ENCODE measurements at regions not wholly inside any gene's neighbourhood (a gene's known extent, or its start where the extent isn't known, plus 50 kb on each side); places are given as distances from the start of the nearest gene placed in this dataset.
"Not testable (repeated sequence)": the region's sequence is repeated elsewhere in the genome, so short reads cannot be mapped to it uniquely, and the experiment has no call there.

DNA sequence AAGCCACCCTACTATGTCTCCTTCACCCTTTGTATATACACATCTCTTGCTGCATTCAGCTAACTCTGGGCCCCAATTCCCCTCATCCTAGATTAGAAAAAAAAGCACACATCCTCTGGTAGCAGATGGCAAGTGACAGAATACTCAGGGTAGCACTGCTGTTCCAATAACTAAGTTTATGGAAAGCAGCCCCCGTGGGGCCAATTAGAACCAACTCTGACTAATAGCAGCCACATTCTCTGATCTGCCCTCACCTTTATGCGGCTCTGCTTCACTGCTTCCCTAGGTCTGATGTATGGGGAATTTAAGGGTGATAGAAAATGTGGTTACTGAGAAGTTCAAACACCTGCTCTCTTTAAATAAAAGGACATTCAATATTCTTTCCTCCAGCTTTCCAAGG, 74.9 kb upstream of the SETMAR start:
- no peak for DNase-seq

DNA sequence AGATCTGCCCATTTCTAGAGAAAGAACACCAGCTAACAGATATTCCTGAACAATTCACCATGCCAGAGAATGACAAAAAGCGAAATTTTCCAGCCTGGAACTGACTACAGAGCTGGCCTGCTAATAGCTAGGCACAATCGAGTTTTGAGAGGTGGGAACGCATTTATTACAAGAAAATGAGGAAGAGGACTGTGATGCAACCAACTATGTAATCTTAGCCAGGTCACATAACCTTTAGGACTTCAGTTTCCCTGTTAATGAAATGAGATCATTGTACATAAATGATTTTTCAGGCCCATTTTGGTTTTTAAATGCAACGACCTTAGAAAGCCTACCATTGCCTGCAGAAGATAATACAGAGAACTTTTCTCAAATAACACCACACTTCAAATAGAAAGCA, 72.1 kb upstream of the SETMAR start:
- no peak for DNase-seq

DNA sequence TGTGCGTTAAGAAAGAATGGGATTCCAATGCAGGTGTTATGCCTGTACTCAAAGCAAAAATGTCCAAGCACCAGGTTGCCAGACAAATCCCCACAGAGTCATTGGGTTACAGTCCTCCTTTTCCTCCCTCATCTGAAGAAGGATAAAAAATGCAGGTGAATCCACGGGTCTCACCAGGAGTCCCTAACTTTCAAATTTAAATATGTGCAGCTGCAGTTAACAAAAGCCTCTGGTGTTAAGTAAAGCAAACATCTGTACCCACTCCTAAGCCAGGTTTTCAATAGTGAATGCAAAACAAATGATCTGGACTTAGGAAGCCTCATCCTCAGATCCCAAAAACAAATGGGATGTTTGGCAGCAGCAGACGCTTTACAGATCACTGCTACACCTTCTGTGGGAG, 70.4 kb upstream of the SETMAR start:
- no peak for DNase-seq

DNA sequence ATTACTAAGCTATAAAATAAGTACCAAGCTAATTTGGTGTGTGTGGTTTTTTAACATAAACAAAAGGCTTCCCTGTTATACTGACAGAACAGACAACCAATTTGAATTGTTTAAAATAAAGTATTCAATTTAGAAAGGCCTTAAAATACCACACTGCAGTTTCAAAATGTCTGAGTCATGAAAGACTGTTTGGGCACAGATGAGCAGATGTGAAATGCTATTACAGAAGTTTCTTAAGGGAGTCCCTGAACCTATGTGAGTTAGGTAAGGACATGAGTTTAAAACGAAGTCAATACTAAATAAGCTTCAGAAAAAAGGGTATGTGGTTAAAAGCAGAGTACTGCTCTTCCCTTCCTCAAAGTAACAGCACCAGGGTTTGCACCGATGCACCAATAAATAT, 69.7 kb upstream of the SETMAR start:
- DNase-seq = no peak

DNA sequence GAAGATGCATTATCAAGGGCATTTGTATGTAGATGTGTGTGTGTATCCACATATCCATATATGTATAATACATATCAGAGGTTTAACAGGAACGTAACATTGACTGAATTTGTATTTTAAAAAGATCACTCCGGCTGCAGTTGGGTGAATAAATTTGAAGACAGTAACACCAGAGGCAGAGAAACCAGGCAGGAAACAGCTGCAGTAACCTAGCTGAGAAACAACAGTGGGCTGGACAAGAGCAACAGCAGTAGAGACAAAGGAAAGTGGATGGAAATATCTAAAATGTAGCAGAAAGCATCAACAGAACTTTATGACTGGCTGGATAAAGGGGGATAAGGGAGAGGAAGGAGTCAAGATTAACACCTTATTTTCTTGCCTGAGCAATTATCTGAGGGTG, 68.3 kb upstream of the SETMAR start:
- no peak for DNase-seq

DNA sequence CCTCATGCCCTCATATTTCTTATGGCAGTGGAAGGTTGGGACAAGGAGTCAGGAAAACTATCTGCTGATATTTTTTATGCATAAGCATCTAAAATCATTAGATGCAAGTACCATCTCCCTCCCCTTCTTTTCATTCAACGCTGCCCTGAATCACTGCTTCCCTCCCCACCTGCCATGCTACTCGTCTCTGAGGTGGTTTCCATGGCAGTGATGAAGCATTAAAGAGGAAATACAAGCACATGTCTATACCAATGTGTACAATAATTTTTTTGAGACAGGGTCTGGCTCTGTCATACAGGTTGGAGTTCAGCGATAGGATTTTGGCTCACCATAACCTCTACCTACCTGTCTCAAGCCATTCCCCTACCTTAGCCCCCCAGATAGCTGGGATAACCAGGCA, 67.5 kb upstream of the SETMAR start:
- DNase-seq = no peak

DNA sequence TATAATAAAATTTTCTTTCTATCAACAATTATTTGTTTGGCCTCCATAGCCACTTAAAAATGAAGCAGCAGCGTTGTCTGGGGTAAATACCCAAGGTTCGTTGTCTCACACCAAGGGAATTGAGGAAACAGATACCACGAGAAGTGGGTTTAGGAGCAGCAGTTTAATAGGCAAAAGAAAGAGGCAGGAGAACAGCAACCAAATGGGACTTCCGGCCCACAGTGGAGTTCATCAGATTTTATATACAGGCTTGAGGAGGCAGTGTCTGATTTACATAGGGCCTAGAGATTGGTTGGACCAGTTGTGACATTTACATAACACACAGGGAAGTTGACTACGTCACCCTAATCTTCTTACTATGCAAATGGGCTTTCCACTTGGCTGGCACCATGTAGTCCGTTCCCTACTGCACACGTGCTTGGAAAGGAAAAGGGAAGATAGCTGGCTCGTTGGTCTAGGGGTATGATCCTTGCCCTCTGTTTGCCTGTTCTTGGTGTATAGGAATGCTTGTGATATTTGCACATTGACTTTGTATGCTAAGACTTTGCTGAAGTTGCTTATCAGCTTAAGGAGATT, 61.5 kb upstream of the SETMAR start:
- no peak for DNase-seq

DNA sequence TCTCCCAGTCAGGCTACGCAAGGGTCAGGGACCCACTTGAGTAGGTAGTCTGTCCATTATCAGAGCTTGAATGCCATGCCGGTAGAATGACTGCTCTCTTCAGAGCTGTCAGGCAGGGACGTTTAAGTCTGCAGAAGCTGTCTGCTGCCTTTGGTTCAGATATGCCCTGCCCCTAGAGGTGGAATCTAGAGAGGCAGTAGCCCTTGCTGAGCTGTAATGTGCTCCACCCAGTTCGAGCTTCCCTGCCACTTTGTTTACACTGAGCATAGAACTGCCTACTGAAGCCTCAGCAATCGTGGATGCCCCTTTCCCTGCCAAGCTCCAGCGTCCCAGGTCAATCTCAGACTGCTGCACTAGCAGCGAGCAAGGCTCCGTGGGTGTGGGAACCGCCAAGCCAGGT, 57.5 kb upstream of the SETMAR start:
- no peak for DNase-seq

DNA sequence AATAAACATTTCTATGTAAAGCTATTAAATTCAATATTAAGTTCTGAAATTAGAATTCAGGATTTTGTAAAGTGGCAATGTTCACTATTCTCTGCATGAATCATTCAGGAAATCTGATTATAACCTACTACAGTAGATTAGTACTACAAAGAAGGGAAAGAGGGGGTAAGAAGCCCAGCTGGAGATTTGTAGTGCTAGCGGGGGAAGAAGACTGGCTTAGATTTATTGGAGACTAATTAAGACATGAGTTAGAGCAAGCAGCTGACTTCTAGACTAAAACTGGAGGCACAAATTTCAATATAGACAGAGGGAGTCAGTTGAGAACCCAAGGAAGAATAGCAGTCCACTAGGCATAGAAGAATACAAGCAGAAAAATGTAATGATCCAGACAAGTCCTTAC, 55.8 kb upstream of the SETMAR start:
- no peak for DNase-seq

DNA sequence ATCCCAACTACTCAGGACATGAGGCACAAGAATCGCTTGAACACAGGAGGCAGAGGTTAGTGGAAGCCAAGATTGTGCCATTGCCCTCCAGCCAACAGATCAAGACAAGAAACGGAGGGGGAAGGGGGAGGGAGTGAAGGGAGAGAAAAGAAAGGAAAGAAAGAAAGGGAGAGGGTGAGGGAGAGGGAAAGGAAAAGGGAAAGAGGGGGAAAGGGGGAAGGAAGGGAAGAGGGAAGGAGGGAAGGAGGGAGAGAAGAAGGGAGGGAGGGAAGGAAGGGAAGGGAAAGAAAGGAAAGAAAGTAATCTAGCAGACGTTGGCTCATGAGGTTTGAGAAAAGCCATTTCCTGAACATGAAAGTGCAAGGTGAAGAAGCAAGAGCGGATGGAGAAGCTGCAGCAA, 53.1 kb upstream of the SETMAR start:
- no peak for DNase-seq

DNA sequence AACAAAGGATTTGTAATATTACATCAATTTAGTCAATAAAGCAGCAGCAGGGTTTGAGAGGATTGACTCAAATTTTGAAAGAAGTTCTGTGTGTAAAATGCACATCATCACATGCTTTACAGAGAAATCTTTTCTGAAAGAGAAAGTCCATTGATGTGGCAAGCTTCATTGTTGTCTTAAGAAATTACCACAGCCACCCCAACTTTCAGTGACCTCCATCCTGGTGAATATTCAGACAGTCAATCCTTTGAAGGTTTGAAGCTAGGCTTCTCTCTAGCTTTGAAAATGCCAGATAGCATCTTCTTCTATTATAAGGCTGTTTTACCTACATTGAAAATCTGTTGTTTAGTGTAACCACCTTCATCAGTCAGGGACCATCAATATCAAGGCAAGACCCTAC, 51.8 kb upstream of the SETMAR start:
- no peak for DNase-seq

DNA sequence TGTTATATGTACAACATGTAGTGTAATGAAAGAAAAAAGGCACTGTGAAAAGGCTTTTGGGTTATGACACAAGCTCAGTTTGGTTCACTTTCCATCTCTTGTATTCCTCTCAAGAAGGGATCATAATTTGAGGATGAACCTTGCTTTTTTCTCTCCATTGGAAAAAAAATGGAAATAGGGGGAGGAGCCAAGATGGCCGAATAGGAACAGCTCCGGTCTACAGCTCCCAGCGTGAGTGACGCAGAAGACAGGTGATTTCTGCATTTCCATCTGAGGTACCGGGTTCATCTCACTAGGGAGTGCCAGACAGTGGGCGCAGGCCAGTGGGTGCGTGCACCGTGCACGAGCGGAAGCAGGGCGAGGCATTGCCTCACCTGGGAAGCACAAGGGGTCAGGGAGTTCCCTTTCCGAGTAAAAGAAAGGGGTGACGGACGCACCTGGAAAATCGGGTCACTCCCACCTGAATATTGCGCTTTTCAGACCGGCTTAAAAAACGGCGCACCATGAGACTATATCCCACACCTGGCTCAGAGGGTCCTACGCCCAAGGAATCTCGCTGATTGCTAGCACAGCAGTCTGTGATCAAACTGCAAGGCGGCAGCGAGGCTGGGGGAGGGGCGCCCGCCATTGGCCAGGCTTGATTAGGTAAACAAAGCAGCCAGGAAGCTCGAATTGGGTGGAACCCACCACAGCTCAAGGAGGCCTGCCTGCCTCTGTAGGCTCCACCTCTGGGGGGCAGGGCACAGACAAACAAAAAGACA, 49.9 kb upstream of the SETMAR start:
- DNase-seq = not testable (repeated sequence)
